Mesendoderm (in vitro differentiated cells): ENCODE measurements at regions not wholly inside any gene's neighbourhood (a gene's known extent, or its start where the extent isn't known, plus 50 kb on each side); places are given as distances from the start of the nearest gene placed in this dataset.
A peak's percentile ranks its signal among the peaks of the same experiment; 100 is the strongest.

Source experiments
- DNase-seq: peaks from one replicate; pipeline ENCODE4 v3.0.0; 2013
- H2AK5ac ChIP-seq: 2 replicates; pipeline ENCODE4 v1.6.1; 2013; ENCODE audit warnings: low read length, inconsistent platforms
- H2BK120ac ChIP-seq: 2 replicates; pipeline ENCODE4 v1.6.1; 2013; ENCODE audit warnings: low read depth, mild to moderate bottlenecking, low read length, moderate library complexity, mixed read lengths
- H2BK15ac ChIP-seq: replicated peaks from 2 replicates; pipeline ENCODE4 v1.6.1; 2013; ENCODE audit warnings: low read depth, mild to moderate bottlenecking, moderate library complexity
- H2BK5ac ChIP-seq: 2 replicates; pipeline ENCODE4 v1.6.1; 2013; ENCODE audit warnings: low read length, inconsistent platforms
- H3K18ac ChIP-seq: 2 replicates; pipeline ENCODE4 v1.6.1; 2013; ENCODE audit warnings: mild to moderate bottlenecking, low read length, mixed read lengths
- H3K23ac ChIP-seq: one replicate; pipeline ENCODE4 v1.6.1; 2013; ENCODE audit warnings: low read length
- H3K27ac ChIP-seq: 2 replicates; pipeline ENCODE4 v1.5.1; 2013; ENCODE audit warnings: low read depth, mild to moderate bottlenecking, inconsistent platforms, low read length, moderate library complexity
- H3K27me3 ChIP-seq: 2 replicates; pipeline ENCODE4 v1.6.1; 2013; ENCODE audit warnings: low read length, control low read depth, mild to moderate bottlenecking, inconsistent platforms; ENCODE audit not compliant: insufficient read depth, poor library complexity
- H3K36me3 ChIP-seq: 2 replicates; pipeline ENCODE4 v1.6.1; 2013; ENCODE audit warnings: low read length, inconsistent platforms; ENCODE audit not compliant: control insufficient read depth, insufficient read depth
- H3K4ac ChIP-seq: one replicate; pipeline ENCODE4 v1.6.1; 2013; ENCODE audit warnings: low read depth, mild to moderate bottlenecking, low read length, moderate library complexity
- H3K4me1 ChIP-seq: 2 replicates; pipeline ENCODE4 v1.6.1; 2013; ENCODE audit warnings: low read depth, low read length, inconsistent platforms; ENCODE audit not compliant: control insufficient read depth
- H3K4me2 ChIP-seq: 2 replicates; pipeline ENCODE4 v1.6.1; 2013; ENCODE audit warnings: low read length
- H3K4me3 ChIP-seq: 2 replicates; pipeline ENCODE4 v1.5.1; 2013; ENCODE audit warnings: mild to moderate bottlenecking, low read length
- H3K56ac ChIP-seq: one replicate; pipeline ENCODE4 v1.6.1; 2013; ENCODE audit warnings: low read length
- H3K79me1 ChIP-seq: 2 replicates; pipeline ENCODE4 v1.6.1; 2013; ENCODE audit warnings: low read length, inconsistent platforms
- H3K79me2 ChIP-seq: 2 replicates; pipeline ENCODE4 v1.6.1; 2013; ENCODE audit warnings: mild to moderate bottlenecking, low read length; ENCODE audit not compliant: control insufficient read depth, insufficient read depth
- H3K9ac ChIP-seq: 2 replicates; pipeline ENCODE4 v1.6.1; 2013; ENCODE audit warnings: low read length, inconsistent platforms
- H4K5ac ChIP-seq: one replicate; pipeline ENCODE4 v1.6.1; 2013; ENCODE audit warnings: low read length
- H4K8ac ChIP-seq: one replicate; pipeline ENCODE4 v1.6.1; 2013; ENCODE audit warnings: low read depth, mild to moderate bottlenecking, control low read depth, low read length, moderate library complexity
- WGBS: extraction: QIAGEN DNeasy Blood & Tissue Kit; methylation state at CpG from one replicate; pipeline ENCODE4 v1.1.7; 2013; ENCODE audit warnings: low lambda C conversion rate, missing lambda C conversion rate; ENCODE audit not compliant: insufficient coverage; ENCODE audit errors: extremely low coverage; 5-methylcytosine and 5-hydroxymethylcytosine counted together

GRCh38 chr14:83969998-83970397 is 1559.9 kb upstream of the FLRT2 start:
- no peaks in the 10 kb centered on the region for H3K79me1 ChIP-seq
- DNase-seq = peak; percentile 28

GRCh38 chr14:83972631-83973030 is 1557.3 kb upstream of the FLRT2 start:
- Histone ChIP-seq H3K9ac (no peak overlapping the region), H2BK120ac (no peak overlapping the region), H3K27me3 (no peaks in the 10 kb centered on the region), H2BK15ac (no peak overlapping the region), H3K56ac (no peak overlapping the region), H3K79me2 (no peaks in the 10 kb centered on the region), H3K79me1 (no peaks in the 10 kb centered on the region), H2BK5ac (no peak overlapping the region), H3K4me3 (no peak overlapping the region), H3K4me1 (no peaks in the 10 kb centered on the region), H3K23ac (no peak overlapping the region), H4K5ac (no peak overlapping the region), H3K4ac (no peak overlapping the region), H3K18ac (no peak overlapping the region), H4K8ac (no peak overlapping the region), H3K27ac (no peak overlapping the region), H3K36me3 (no peaks in the 10 kb centered on the region), H2AK5ac (no peak overlapping the region), H3K4me2 (no peak overlapping the region)
- no peak for DNase-seq
- WGBS = no CpG with 5 or more reads among the region's 3 CpGs

More at GRCh38 chr14:83969998-83970397, 1559.9 kb upstream of the FLRT2 start:
- Histone ChIP-seq H3K56ac (no peak overlapping the region), H2BK120ac (no peak overlapping the region), H3K18ac (no peak overlapping the region), H4K8ac (no peak overlapping the region), H2BK5ac (no peak overlapping the region), H2AK5ac (no peak overlapping the region), H3K4me2 (no peak overlapping the region), H3K4ac (no peak overlapping the region), H3K23ac (no peak overlapping the region), H3K9ac (no peak overlapping the region), H4K5ac (no peak overlapping the region), H3K36me3 (no peaks in the 10 kb centered on the region), H3K79me2 (no peaks in the 10 kb centered on the region), H3K27ac (no peak overlapping the region), H3K27me3 (no peaks in the 10 kb centered on the region), H2BK15ac (no peak overlapping the region), H3K4me3 (no peak overlapping the region), H3K4me1 (no peaks in the 10 kb centered on the region)
- WGBS = no CpG with 5 or more reads among the region's 5 CpGs

DNA sequence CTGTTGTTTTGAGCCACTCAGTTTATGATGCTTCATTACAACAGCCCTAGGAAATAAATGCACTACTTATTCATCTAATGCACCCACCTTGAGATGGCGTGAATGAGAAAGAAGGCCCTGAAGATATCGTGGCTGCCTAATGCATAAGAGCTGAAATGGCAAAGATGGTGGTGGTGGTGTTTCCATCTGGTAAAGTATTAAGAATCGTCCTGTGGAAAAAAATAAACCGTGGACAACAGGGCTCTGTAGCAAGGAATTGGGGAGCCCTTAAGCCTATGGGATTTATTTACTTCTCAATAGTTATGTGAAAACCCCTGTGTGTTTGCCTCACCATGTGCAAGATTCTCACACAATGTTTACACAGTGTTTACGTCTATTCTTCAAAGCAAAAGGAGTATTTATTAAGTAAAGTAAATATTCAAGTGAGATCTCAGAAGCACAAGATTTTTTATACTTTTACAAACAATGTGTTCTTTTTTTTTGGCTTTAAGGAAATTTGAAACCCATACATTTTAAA is 1555.2 kb upstream of the FLRT2 start:
- no peak for DNase-seq
- H3K23ac ChIP-seq = no peak overlapping the region
- no peaks in the 10 kb centered on the region for H3K79me1 ChIP-seq
- no peak overlapping the region for H3K4me3 ChIP-seq
- no peak overlapping the region for H3K9ac ChIP-seq
- no peak overlapping the region for H3K4me2 ChIP-seq
- H2BK5ac ChIP-seq = no peak overlapping the region
- no peak overlapping the region for H2BK120ac ChIP-seq
- H3K18ac ChIP-seq = no peak overlapping the region
- H3K4ac ChIP-seq = no peak overlapping the region
- no peak overlapping the region for H2BK15ac ChIP-seq
- no CpG with 5 or more reads among the region's 5 CpGs for WGBS
- no peaks in the 10 kb centered on the region for H3K36me3 ChIP-seq
- H4K8ac ChIP-seq = no peak overlapping the region
- H3K27me3 ChIP-seq = no peaks in the 10 kb centered on the region
- H3K79me2 ChIP-seq = no peaks in the 10 kb centered on the region
- H3K27ac ChIP-seq = no peak overlapping the region
- no peak overlapping the region for H4K5ac ChIP-seq
- H2AK5ac ChIP-seq = no peak overlapping the region
- no peak overlapping the region for H3K56ac ChIP-seq
- H3K4me1 ChIP-seq = no peaks in the 10 kb centered on the region

- H3K18ac ChIP-seq = no peak overlapping the region
- H3K4me1 ChIP-seq = no peaks in the 10 kb centered on the region
- no peak overlapping the region for H2BK5ac ChIP-seq
- no peak overlapping the region for H2BK120ac ChIP-seq
- whole genome bisulfite sequencing = no CpG with 5 or more reads among the region's 2 CpGs
- no peak overlapping the region for H3K23ac ChIP-seq
- H3K9ac ChIP-seq = no peak overlapping the region
- no peaks in the 10 kb centered on the region for H3K27me3 ChIP-seq
- no peak overlapping the region for H3K4me3 ChIP-seq
- H3K4me2 ChIP-seq = no peak overlapping the region
- H3K4ac ChIP-seq = no peak overlapping the region
- DNase-seq = no peak
- no peak overlapping the region for H4K8ac ChIP-seq
- no peak overlapping the region for H2BK15ac ChIP-seq
- no peak overlapping the region for H4K5ac ChIP-seq
- H3K36me3 ChIP-seq = no peaks in the 10 kb centered on the region
- no peak overlapping the region for H3K56ac ChIP-seq
- no peak overlapping the region for H3K27ac ChIP-seq
- no peaks in the 10 kb centered on the region for H3K79me2 ChIP-seq
- H2AK5ac ChIP-seq = no peak overlapping the region
- H3K79me1 ChIP-seq = no peaks in the 10 kb centered on the region
Measured at GRCh38 chr14:83975435-83975834, 1554.5 kb upstream of the FLRT2 start.

GRCh38 chr14:83975841-83976770 is 1553.8 kb upstream of the FLRT2 start:
- no peak overlapping the region for H3K4me3 ChIP-seq
- WGBS = no CpG with 5 or more reads among the region's 7 CpGs
- H3K27me3 ChIP-seq = no peaks in the 10 kb centered on the region
- H3K23ac ChIP-seq = no peak overlapping the region
- H3K4me1 ChIP-seq = no peaks in the 10 kb centered on the region
- H3K4me2 ChIP-seq = no peak overlapping the region
- H3K79me2 ChIP-seq = no peaks in the 10 kb centered on the region
- H3K27ac ChIP-seq = no peak overlapping the region
- H4K5ac ChIP-seq = no peak overlapping the region
- H3K18ac ChIP-seq = peak overlapping the region; percentile 61
- no peak overlapping the region for H3K9ac ChIP-seq
- H2AK5ac ChIP-seq = no peak overlapping the region
- H2BK15ac ChIP-seq = no peak overlapping the region
- DNase-seq = peak; percentile 87
- no peak overlapping the region for H2BK5ac ChIP-seq
- H3K36me3 ChIP-seq = no peaks in the 10 kb centered on the region
- H3K4ac ChIP-seq = no peak overlapping the region
- no peak overlapping the region for H4K8ac ChIP-seq
- H3K79me1 ChIP-seq = no peaks in the 10 kb centered on the region
- H3K56ac ChIP-seq = no peak overlapping the region
- H2BK120ac ChIP-seq = no peak overlapping the region
